GM10266 (cell line): ENCODE measurements at regions not wholly inside any gene's neighbourhood (a gene's known extent, or its start where the extent isn't known, plus 50 kb on each side); places are given as distances from the start of the nearest gene placed in this dataset.
A peak's percentile ranks its signal among the peaks of the same experiment; 100 is the strongest.

Experiments
- DNase-seq: peaks from one replicate; pipeline ENCODE4 v3.0.0; 2012; ENCODE audit errors: extremely low spot score
- CTCF ChIP-seq: IDR thresholded peaks from 2 replicates; pipeline ENCODE4 v1.5.1; 2012; ENCODE audit warnings: mild to moderate bottlenecking, low read depth; ENCODE audit not compliant: control insufficient read depth, insufficient read depth; ENCODE audit errors: missing control alignments

- DNase-seq: no peak
- no peak for TF ChIP-seq CTCF
Observed at GRCh38 chr1:24989082-24989481, 59.0 kb upstream of the RUNX3 start.

GRCh38 chr1:24988558-24988912 is 58.5 kb upstream of the RUNX3 start:
- DNase-seq: no peak
- TF ChIP-seq CTCF: no peak

- peak; percentile 51 for DNase-seq
- no peak for TF ChIP-seq CTCF
Observed at GRCh38 chr1:24987875-24988557, 57.9 kb upstream of the RUNX3 start.

GRCh38 chr1:24987424-24987823 is 57.3 kb upstream of the RUNX3 start:
- no peak for TF ChIP-seq CTCF

GRCh38 chr1:24986372-24986965 is 56.4 kb upstream of the RUNX3 start:
- DNase-seq: no peak
- no peak for TF ChIP-seq CTCF

More at GRCh38 chr1:24987424-24987823, 57.3 kb upstream of the RUNX3 start:
- no peak for DNase-seq

- DNase-seq: no peak
- TF ChIP-seq CTCF: no peak
Observed at GRCh38 chr1:24985737-24986136, 55.7 kb upstream of the RUNX3 start.

- DNase-seq: no peak
- no peak for TF ChIP-seq CTCF
Observed at GRCh38 chr1:24984800-24985522, 54.9 kb upstream of the RUNX3 start.
